ENCODE measurements at regions not wholly inside any gene's neighbourhood (a gene's known extent, or its start where the extent isn't known, plus 50 kb on each side); places are given as distances from the start of the nearest gene placed in this dataset.
"Not testable (repeated sequence)": the region's sequence is repeated elsewhere in the genome, so short reads cannot be mapped to it uniquely, and the experiment has no call there.

- TF ChIP-seq CTCF (IDR thresholded peaks at IDR 0.05; ENCODE audit: partially characterized antibody, unreplicated experiment), result no peak
- no peak overlapping the region for H3K27ac Mint-ChIP-seq (ENCODE audit: unreplicated experiment)
- no peaks in the 10 kb centered on the region for H3K27me3 Mint-ChIP-seq (ENCODE audit: unreplicated experiment)
- H3K4me1 Mint-ChIP-seq (ENCODE audit: low read depth, unreplicated experiment), result no peaks in the 10 kb centered on the region
- no peaks in the 10 kb centered on the region for H3K9me3 Mint-ChIP-seq (ENCODE audit: unreplicated experiment)
- no peak for DNase-seq
- no peak overlapping the region for H3K4me3 Mint-ChIP-seq (ENCODE audit: unreplicated experiment)
- H3K36me3 Mint-ChIP-seq (ENCODE audit: unreplicated experiment), result no peaks in the 10 kb centered on the region
These were observed 354.9 kb downstream of the CETN3 start for GRCh38 chr5:90054612-90055011.

DNA sequence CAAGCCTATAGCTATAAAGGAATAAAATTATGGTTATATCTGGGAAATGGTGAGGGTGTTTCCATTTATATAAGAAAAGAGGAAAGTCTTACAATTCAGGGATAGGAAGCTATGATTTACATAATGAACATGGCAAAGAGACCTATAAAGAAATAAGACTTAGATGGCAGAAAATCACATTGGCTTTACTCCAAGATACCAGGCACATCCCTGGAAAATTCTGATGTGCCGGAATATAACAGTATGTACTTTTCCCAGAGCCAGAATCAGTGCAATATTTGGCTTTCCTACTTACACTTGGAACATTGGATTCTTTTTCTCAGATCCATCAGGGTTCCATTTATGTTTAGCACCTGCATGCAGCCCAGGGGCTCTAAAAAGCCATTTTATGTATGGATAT is 357.8 kb downstream of the CETN3 start:
- no peak overlapping the region for H3K27ac Mint-ChIP-seq (ENCODE audit: unreplicated experiment)
- no peaks in the 10 kb centered on the region for H3K4me1 Mint-ChIP-seq (ENCODE audit: low read depth, unreplicated experiment)
- H3K4me3 Mint-ChIP-seq (ENCODE audit: unreplicated experiment), result no peak overlapping the region
- no peak for TF ChIP-seq CTCF (IDR thresholded peaks at IDR 0.05; ENCODE audit: partially characterized antibody, unreplicated experiment)
- no peak for DNase-seq
- H3K27me3 Mint-ChIP-seq (ENCODE audit: unreplicated experiment), result no peaks in the 10 kb centered on the region
- H3K9me3 Mint-ChIP-seq (ENCODE audit: unreplicated experiment), result no peaks in the 10 kb centered on the region
- no peaks in the 10 kb centered on the region for H3K36me3 Mint-ChIP-seq (ENCODE audit: unreplicated experiment)

DNA sequence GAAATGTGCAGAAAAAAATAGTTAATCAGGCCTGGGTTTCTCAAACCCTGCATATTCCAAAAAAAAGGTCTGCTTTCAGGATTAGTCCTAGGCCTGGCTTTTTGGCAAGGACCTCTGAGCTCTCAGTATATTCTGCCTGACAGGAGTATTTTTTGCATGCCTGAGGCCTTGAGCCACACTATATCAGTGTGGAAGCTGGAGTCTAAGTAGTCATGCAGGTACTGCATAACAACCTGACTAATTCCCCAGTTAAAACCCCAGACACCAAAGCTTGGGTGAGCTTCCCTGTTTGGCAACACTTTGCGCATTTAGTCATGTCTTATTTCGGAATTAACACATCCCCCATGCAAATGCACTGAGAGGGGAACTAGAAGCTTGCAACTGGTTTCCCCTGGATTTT is 359.5 kb downstream of the CETN3 start:
- Mint-ChIP-seq H3K27ac (ENCODE audit: unreplicated experiment) (no peak overlapping the region), H3K27me3 (ENCODE audit: unreplicated experiment) (no peaks in the 10 kb centered on the region), H3K4me3 (ENCODE audit: unreplicated experiment) (no peak overlapping the region), H3K4me1 (ENCODE audit: low read depth, unreplicated experiment) (no peaks in the 10 kb centered on the region), H3K9me3 (ENCODE audit: unreplicated experiment) (no peaks in the 10 kb centered on the region), H3K36me3 (ENCODE audit: unreplicated experiment) (no peaks in the 10 kb centered on the region)
- no peak for DNase-seq
- TF ChIP-seq CTCF (IDR thresholded peaks at IDR 0.05; ENCODE audit: partially characterized antibody, unreplicated experiment), result no peak

DNA sequence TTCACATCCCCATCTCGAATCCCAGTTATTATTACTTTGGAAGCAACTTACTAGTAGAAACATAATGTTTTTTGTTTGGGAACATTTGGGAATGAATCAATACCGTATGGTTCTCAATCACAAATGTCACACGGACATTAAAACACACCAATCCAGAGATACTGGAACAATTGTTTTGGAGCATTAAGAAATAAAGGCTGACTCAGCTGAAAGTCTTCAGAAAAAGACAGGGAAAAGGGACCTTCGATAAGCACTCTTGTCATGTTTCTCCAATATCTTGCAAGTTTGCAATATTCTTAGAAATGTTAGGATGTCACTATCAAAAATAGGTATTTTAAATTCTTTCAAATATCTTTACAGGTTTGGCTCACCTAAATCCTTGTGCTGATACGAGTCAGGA is 362.4 kb downstream of the CETN3 start:
- Mint-ChIP-seq H3K36me3 (ENCODE audit: unreplicated experiment) (peaks cover 7% of the 10 kb centered on the region), H3K9me3 (ENCODE audit: unreplicated experiment) (peaks cover 3% of the 10 kb centered on the region), H3K4me1 (ENCODE audit: low read depth, unreplicated experiment) (no peaks in the 10 kb centered on the region), H3K27ac (ENCODE audit: unreplicated experiment) (no peak overlapping the region), H3K4me3 (ENCODE audit: unreplicated experiment) (no peak overlapping the region), H3K27me3 (ENCODE audit: unreplicated experiment) (no peaks in the 10 kb centered on the region)
- no peak for DNase-seq
- no peak for TF ChIP-seq CTCF (IDR thresholded peaks at IDR 0.05; ENCODE audit: partially characterized antibody, unreplicated experiment)

- H3K27me3 Mint-ChIP-seq (ENCODE audit: unreplicated experiment); DNase-seq; H3K36me3 Mint-ChIP-seq (ENCODE audit: unreplicated experiment); H3K4me1 Mint-ChIP-seq (ENCODE audit: low read depth, unreplicated experiment); H3K4me3 Mint-ChIP-seq (ENCODE audit: unreplicated experiment); H3K9me3 Mint-ChIP-seq (ENCODE audit: unreplicated experiment); H3K27ac Mint-ChIP-seq (ENCODE audit: unreplicated experiment): not testable (repeated sequence)
These were observed 369.5 kb downstream of the CETN3 start for GRCh38 chr5:90040082-90040481.

DNA sequence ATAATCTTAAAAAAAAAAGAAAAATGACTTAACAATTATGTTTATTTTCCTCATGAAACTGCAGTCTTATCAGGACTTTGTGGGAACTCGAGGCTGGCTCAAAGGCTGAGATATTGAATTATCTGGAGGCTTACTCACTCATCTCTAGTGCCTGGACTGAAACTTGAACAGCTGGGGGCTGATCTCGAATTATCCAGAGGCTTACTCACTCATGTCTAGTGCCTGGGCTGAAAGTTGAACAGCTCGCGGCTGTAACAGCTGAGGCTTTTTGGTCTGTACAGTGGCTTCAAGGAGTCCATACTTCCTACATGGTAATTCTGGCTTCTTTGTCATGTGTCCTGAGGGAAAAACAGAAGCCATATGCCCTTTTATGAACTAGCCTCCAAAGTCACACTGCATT is 371.9 kb downstream of the CETN3 start:
- TF ChIP-seq CTCF (IDR thresholded peaks at IDR 0.05; ENCODE audit: partially characterized antibody, unreplicated experiment), result no peak
- H3K4me3 Mint-ChIP-seq (ENCODE audit: unreplicated experiment), result no peak overlapping the region
- H3K36me3 Mint-ChIP-seq (ENCODE audit: unreplicated experiment), result no peaks in the 10 kb centered on the region
- H3K4me1 Mint-ChIP-seq (ENCODE audit: low read depth, unreplicated experiment), result no peaks in the 10 kb centered on the region
- H3K9me3 Mint-ChIP-seq (ENCODE audit: unreplicated experiment), result peaks cover 4% of the 10 kb centered on the region
- no peak for DNase-seq
- peaks cover 2% of the 10 kb centered on the region for H3K27me3 Mint-ChIP-seq (ENCODE audit: unreplicated experiment)
- H3K27ac Mint-ChIP-seq (ENCODE audit: unreplicated experiment), result no peak overlapping the region
